ENCODE measurements at regions not wholly inside any gene's neighbourhood (a gene's known extent, or its start where the extent isn't known, plus 50 kb on each side); places are given as distances from the start of the nearest gene placed in this dataset.

DNA sequence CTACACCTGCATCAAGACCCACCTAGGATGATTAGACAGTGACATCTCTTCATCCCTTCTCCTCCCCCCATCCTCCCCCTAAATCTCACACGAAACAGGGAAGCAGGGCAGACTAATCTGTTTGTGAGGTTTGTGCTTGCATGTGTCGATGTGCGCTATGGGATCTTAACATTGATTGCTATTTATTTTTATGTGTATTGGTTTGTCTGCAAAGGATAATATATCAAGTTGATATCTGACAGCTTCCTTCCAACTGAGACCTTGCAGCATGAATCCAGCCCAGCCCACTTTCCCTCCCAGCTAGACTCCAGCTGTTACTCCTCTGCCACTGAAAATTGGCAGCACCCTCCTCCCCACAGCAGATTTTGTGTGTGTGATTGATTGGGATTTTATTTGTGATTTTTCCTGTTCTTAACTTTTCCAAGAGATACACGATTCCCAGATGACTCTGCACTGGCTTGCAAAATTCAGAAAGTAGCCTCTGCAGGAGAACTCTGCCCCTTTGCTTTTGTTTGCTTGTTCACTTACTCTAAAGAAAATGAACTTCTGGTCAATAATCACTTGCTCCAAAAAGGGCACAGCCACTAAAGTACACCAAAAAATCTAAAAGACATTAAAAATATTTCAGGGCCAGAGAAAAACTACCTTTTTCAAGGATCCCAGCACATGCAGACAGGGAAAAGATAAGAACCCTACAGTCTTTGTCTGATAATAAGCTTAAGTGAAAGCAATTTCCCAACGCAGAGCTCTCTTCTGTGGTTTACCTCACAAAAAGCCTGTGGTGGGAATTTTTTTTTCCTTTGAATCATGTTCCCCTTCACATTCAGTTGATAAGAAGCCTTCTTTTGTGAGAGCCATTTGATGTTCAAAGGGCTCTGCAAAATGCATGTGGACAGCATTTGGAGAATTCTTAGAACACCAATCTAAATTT is 222.1 kb downstream of the RPS29 start:
- Mint-ChIP-seq H3K9me3 (peaks cover 8% of the 10 kb centered on the region), H3K4me1 (ENCODE audit: low read depth) (no peaks in the 10 kb centered on the region), H3K36me3 (ENCODE audit: low read depth) (no peaks in the 10 kb centered on the region), H3K27me3 (ENCODE audit: low read depth) (peaks cover 12% of the 10 kb centered on the region), H3K27ac (no peak overlapping the region), H3K4me3 (no peak overlapping the region)
- DNase-seq, result no peak
- CTCF ChIA-PET, result no interaction called here
- intact Hi-C loops (cut with micrococcal nuclease), result no loop called here

DNA sequence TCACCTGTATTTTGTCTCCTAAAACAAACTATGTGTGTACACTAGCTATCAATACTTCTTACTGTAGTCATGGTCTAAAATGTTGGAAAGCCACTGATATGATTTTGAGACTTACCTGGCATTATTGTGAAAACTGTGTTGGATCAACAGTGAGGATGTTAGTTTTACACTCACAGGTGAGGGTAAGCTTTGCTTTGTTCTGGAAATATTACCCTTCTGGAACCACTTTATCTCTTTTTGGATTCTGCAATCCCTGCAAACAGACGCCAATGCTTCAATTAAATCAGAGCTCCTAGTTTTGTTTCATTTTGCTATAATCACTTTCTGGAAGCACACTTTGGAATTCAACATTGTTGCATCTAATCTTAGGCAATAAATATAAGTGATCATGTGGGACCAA is 223.3 kb downstream of the RPS29 start:
- CTCF ChIA-PET, result interaction anchor here (0.9 kb wide), 1 partner anchor 16 kb away, joined by 3 read pairs; no protein-coding TSS in a partner anchor
- Mint-ChIP-seq H3K4me1 (ENCODE audit: low read depth) (no peaks in the 10 kb centered on the region), H3K9me3 (peaks cover 8% of the 10 kb centered on the region), H3K27ac (no peak overlapping the region), H3K4me3 (no peak overlapping the region), H3K27me3 (ENCODE audit: low read depth) (peaks cover 15% of the 10 kb centered on the region), H3K36me3 (ENCODE audit: low read depth) (no peaks in the 10 kb centered on the region)
- intact Hi-C loops (cut with micrococcal nuclease), result no loop called here
- no peak for DNase-seq

DNA sequence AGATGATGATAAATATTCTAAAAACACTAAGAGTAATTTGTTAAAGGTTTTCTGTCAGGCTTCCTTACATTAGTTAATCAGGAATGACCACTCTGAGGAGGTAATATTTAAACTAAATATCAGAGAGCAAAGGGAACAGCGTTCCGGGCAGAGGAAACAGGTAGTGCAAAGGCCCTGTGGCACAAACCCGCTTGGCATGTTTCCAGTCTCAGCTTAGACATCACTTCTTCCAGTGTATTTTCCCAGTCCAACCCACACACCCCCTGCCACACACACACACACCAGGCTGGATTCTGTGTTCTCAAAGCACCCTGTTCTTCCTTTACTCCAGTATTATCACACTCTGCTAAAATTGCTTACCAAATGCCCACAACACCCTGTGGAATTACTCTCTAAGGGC is 247.1 kb downstream of the RPS29 start:
- H3K27ac Mint-ChIP-seq, result no peak overlapping the region
- no peaks in the 10 kb centered on the region for H3K36me3 Mint-ChIP-seq (ENCODE audit: low read depth)
- no peaks in the 10 kb centered on the region for H3K4me1 Mint-ChIP-seq (ENCODE audit: low read depth)
- no peak for DNase-seq
- intact Hi-C loops (cut with micrococcal nuclease), result no loop called here
- CTCF ChIA-PET, result no interaction called here
- H3K27me3 Mint-ChIP-seq (ENCODE audit: low read depth), result peaks cover 12% of the 10 kb centered on the region
- H3K4me3 Mint-ChIP-seq, result no peak overlapping the region
- no peaks in the 10 kb centered on the region for H3K9me3 Mint-ChIP-seq

DNA sequence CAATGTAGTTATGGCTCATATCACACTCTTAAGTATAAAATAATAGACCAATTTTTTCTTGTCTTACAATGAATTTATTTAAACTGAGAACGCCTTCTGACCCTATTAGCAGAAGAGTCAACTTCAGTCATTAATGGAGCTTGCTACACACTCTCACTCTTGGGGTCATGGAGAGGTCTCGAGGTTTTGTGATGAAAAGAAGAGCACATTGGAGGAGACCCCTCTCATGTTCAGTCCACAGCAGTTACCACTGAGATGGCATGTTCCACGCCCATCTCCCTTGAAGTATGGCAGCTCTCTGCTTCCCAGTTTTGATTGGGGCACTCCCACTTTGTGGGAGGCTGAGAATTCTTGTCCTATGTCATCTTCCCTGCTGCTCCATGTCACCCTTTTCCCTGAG is 266.4 kb downstream of the RPS29 start:
- peaks cover 13% of the 10 kb centered on the region for H3K27me3 Mint-ChIP-seq (ENCODE audit: low read depth)
- no peaks in the 10 kb centered on the region for H3K36me3 Mint-ChIP-seq (ENCODE audit: low read depth)
- CTCF ChIA-PET, result no interaction called here
- no peaks in the 10 kb centered on the region for H3K4me1 Mint-ChIP-seq (ENCODE audit: low read depth)
- H3K9me3 Mint-ChIP-seq, result no peaks in the 10 kb centered on the region
- intact Hi-C loops (cut with micrococcal nuclease), result no loop called here
- no peak overlapping the region for H3K27ac Mint-ChIP-seq
- no peak for DNase-seq
- H3K4me3 Mint-ChIP-seq, result no peak overlapping the region

DNA sequence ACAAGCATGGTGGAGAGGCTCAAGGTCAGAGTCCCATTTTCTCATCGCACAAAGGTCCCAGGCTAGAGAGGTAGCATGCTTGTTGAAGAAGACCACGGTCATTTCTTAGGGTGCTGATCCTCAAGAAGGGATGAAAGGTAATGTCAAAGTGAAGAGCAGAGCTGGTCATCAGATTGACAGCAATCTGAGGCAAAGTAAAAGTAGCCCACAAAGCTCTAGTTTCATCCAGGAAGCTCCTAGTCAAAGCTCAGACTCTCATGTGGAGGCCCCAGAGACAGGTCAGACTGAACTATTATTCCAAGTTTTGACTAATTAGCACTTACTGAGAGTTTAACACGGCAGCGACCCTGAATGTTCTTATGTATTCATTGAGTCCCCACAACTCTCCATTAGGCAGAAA is 270.6 kb downstream of the RPS29 start:
- Mint-ChIP-seq H3K27ac (no peak overlapping the region), H3K9me3 (no peaks in the 10 kb centered on the region), H3K27me3 (ENCODE audit: low read depth) (peaks cover 7% of the 10 kb centered on the region), H3K4me1 (ENCODE audit: low read depth) (no peaks in the 10 kb centered on the region), H3K36me3 (ENCODE audit: low read depth) (no peaks in the 10 kb centered on the region), H3K4me3 (no peak overlapping the region)
- DNase-seq, result no peak
- CTCF ChIA-PET, result interaction anchor here (0.6 kb wide), 1 partner anchor 142 kb away, joined by 4 read pairs; no protein-coding TSS in a partner anchor
- intact Hi-C loops (cut with micrococcal nuclease), result no loop called here

DNA sequence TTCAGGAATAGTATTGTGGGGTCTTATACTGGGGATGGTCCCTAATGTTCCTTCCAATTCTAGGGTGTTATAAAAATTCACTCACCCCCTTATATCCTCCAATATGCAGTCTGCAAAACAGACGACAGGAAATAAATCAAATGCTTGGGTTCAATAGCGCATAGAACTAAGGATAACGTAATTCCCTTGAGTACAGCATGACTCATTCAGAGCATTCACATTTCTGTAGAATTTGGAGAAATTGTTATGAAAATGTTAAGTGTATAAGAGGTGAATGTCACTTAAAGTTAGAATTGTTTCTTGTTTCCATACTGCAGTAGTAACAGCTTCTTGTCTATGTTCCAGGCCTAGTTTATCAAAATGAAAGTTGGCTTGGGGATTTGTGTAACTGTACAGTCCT is 271.4 kb downstream of the RPS29 start:
- Mint-ChIP-seq H3K9me3 (no peaks in the 10 kb centered on the region), H3K4me3 (no peak overlapping the region), H3K36me3 (ENCODE audit: low read depth) (no peaks in the 10 kb centered on the region), H3K4me1 (ENCODE audit: low read depth) (no peaks in the 10 kb centered on the region), H3K27ac (no peak overlapping the region), H3K27me3 (ENCODE audit: low read depth) (peaks cover 6% of the 10 kb centered on the region)
- CTCF ChIA-PET, result no interaction called here
- no peak for DNase-seq
- intact Hi-C loops (cut with micrococcal nuclease), result no loop called here

DNA sequence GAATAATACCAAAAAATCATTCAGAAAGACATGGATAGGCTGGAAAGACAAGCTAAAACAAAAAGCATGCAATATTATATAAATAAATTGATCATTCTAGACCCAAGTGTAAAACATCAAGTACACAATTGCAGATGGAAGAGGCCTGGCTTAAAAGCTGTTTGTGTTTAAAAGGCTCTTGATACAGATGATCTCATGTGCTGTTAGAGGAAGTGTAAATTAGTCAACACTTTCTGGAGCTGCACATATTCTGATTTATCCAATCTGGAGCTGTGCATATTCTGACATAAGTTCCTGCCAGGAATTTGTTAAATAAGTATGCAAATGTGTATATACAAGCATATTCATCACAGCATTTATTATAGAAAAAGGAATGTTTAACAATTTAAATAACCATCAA is 273.1 kb downstream of the RPS29 start:
- Mint-ChIP-seq H3K9me3 (no peaks in the 10 kb centered on the region), H3K4me3 (no peak overlapping the region), H3K27ac (no peak overlapping the region), H3K27me3 (ENCODE audit: low read depth) (peaks cover 4% of the 10 kb centered on the region), H3K4me1 (ENCODE audit: low read depth) (no peaks in the 10 kb centered on the region), H3K36me3 (ENCODE audit: low read depth) (no peaks in the 10 kb centered on the region)
- CTCF ChIA-PET, result no interaction called here
- intact Hi-C loops (cut with micrococcal nuclease), result no loop called here
- no peak for DNase-seq

DNA sequence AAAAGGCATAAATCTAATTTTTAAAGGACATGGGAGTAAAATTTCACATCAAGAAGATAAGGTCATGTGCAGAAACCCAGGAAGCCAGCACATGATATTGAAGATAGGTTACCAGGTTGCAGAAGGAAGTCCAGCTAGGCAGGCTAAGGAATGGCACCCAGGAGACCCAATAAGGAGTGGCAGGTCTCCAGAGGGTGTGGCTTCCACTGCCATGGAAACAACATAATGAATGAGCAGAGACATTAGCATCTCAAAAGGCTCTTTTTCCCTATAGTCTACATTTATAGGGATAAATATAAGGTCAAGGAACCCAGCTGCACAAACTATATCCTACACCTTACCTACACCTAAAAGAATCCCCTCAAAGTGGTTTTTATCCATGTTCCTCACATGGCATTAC is 275.9 kb downstream of the RPS29 start:
- CTCF ChIA-PET, result no interaction called here
- Mint-ChIP-seq H3K36me3 (ENCODE audit: low read depth) (no peaks in the 10 kb centered on the region), H3K4me3 (no peak overlapping the region), H3K9me3 (no peaks in the 10 kb centered on the region), H3K27ac (no peak overlapping the region), H3K27me3 (ENCODE audit: low read depth) (peaks cover 5% of the 10 kb centered on the region), H3K4me1 (ENCODE audit: low read depth) (no peaks in the 10 kb centered on the region)
- intact Hi-C loops (cut with micrococcal nuclease), result no loop called here
- no peak for DNase-seq

DNA sequence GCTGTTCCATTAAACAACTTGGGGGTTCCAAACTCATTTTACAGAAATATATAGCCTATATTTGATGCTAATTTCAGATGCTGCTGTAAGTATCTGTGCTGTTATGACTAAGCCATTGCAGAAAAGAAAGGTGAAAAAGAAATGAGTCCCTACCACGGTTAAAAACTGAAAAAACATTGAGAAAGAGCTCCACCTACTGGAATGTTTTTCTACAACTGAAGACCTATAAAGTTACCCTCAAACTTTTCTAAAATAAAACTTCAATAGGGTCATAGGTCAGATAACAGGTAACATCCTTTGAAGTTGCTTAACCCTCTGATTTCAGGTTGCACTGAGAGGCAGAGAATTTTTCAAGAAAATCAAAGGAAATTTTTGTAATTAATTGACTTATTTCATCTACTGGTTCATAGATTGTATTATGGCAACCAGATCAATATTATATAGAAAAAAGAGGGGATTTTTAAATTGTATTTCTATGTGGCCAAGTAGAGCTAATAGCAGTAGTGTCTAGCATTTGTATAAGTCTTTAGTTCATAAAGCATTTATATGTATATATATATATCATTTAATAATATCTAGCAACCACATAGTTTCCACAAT is 279.9 kb downstream of the RPS29 start:
- DNase-seq, result no peak
- intact Hi-C loops (cut with micrococcal nuclease), result loop anchor here (5.0 kb wide), 1 partner anchor 191 kb away; no protein-coding TSS in a partner anchor
- Mint-ChIP-seq H3K36me3 (ENCODE audit: low read depth) (no peaks in the 10 kb centered on the region), H3K27ac (no peak overlapping the region), H3K4me1 (ENCODE audit: low read depth) (no peaks in the 10 kb centered on the region), H3K4me3 (no peak overlapping the region), H3K27me3 (ENCODE audit: low read depth) (peaks cover 5% of the 10 kb centered on the region), H3K9me3 (no peaks in the 10 kb centered on the region)
- CTCF ChIA-PET, result interaction anchor here (0.7 to 1.0 kb wide), 3 partner anchors 38 to 191 kb away, joined by 3 to 5 read pairs (median 4); no protein-coding TSS in a partner anchor

DNA sequence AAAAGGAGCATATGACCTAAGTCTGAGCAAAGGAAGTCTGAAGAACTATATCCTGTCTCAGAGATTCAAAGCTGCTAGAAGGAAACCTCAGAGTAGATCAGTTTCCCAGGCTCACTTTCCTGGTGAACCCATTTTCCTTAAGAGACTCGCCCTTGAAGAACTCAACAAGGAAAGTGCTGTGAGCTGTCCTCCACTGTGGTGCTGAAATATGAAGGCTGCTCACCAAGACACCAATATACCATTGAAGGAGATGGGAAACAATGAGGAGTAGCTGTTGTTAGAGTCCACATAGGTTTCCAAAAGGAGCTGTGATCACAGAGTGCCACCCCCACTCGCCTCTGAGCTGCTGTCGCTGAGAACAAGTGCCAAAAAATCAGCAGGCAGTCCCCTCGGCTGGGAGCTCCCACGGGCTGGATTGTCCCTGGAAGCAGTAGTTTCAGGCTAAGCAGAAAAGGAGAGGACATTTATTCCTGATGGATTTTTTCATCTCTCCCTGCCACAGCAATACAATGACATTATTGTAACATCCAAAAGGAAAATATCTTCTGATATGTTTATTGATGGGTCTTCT is 282.1 kb downstream of the RPS29 start:
- peak; percentile 42 for DNase-seq
- intact Hi-C loops (cut with micrococcal nuclease), result no loop called here
- Mint-ChIP-seq H3K4me3 (no peak overlapping the region), H3K27me3 (ENCODE audit: low read depth) (peaks cover 5% of the 10 kb centered on the region), H3K36me3 (ENCODE audit: low read depth) (no peaks in the 10 kb centered on the region), H3K27ac (no peak overlapping the region), H3K9me3 (no peaks in the 10 kb centered on the region), H3K4me1 (ENCODE audit: low read depth) (no peaks in the 10 kb centered on the region)
- CTCF ChIA-PET, result interaction anchor here (0.7 to 1.1 kb wide), 3 partner anchors 157 to 194 kb away, joined by 3 read pairs; no protein-coding TSS in a partner anchor

DNA sequence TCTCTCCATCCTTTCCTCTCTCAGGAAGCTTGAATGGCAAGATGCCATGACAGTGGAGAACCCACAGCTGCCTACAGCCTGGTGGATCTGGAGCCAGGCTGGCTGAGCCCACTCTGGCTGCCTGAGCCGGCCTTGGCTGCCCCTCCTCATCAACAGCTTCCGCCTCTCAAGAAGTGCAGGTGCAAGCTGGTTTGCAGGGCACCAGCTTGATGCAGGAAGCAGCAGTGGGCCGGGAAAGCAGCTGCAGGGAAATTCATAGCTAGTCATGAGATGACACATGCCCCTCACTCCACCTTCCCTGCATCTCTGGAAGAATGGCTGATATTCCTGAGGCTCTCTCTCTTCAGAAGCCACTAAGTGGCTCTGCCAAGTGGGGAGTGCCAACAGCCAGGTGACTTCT is 289.1 kb downstream of the RPS29 start:
- H3K36me3 Mint-ChIP-seq (ENCODE audit: low read depth), result no peaks in the 10 kb centered on the region
- no peaks in the 10 kb centered on the region for H3K4me1 Mint-ChIP-seq (ENCODE audit: low read depth)

DNA sequence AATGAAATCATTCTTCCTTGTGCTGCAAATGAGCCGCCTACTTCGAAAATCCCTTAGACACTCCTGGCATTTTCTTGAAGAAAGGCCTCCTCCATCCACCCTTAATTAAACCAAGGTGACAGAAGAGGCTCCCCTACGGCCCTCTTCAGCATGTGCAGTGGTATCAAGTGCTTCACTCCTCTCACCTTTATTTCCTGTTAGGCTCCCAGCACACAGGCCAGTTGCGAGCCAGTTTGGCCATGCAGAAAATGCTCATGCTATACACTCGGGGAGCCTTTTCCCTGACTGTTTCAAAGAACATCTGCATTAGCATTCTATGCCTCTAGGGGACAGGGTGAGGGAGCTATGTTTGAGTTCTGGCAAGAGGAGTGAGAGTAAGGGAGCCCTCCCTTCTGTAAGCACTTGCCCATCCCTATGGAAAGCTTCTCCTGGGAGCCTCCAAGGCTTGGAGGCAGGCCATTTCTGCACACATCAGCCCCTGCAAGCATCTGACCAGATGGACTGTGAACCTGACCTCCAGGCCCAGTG is 291.5 kb downstream of the RPS29 start:
- CTCF ChIA-PET, result no interaction called here
- Mint-ChIP-seq H3K27ac (no peak overlapping the region), H3K36me3 (ENCODE audit: low read depth) (no peaks in the 10 kb centered on the region), H3K9me3 (no peaks in the 10 kb centered on the region), H3K4me3 (no peak overlapping the region), H3K27me3 (ENCODE audit: low read depth) (peaks cover 14% of the 10 kb centered on the region), H3K4me1 (ENCODE audit: low read depth) (no peaks in the 10 kb centered on the region)
- intact Hi-C loops (cut with micrococcal nuclease), result no loop called here
- DNase-seq, result no peak

More for the DNA sequence above, 289.1 kb downstream of the RPS29 start:
- DNase-seq, result no peak
- H3K4me3 Mint-ChIP-seq, result no peak overlapping the region
- intact Hi-C loops (cut with micrococcal nuclease), result no loop called here
- CTCF ChIA-PET, result no interaction called here
- H3K27me3 Mint-ChIP-seq (ENCODE audit: low read depth), result peaks cover 14% of the 10 kb centered on the region
- H3K9me3 Mint-ChIP-seq, result no peaks in the 10 kb centered on the region
- H3K27ac Mint-ChIP-seq, result no peak overlapping the region
